Type B pancreatic cell (in vitro differentiated cells): ENCODE measurements at regions not wholly inside any gene's neighbourhood (a gene's known extent, or its start where the extent isn't known, plus 50 kb on each side); places are given as distances from the start of the nearest gene placed in this dataset.

ENCODE experiments used
- DNase-seq: peaks from one replicate; pipeline ENCODE4 v3.0.0; 2021; ENCODE audit warnings: mixed read lengths; ENCODE audit not compliant: unreplicated experiment; ENCODE audit errors: extremely low spot score
- H3K27ac Mint-ChIP-seq: 2 replicates; pipeline ENCODE4 v1.8.0; 2021; ENCODE audit warnings: mild to moderate bottlenecking, mixed read lengths
- H3K27me3 Mint-ChIP-seq: 2 replicates; pipeline ENCODE4 v1.8.0; 2021; ENCODE audit warnings: mixed read lengths
- H3K36me3 Mint-ChIP-seq: 2 replicates; pipeline ENCODE4 v1.8.0; 2021; ENCODE audit warnings: mixed read lengths
- H3K4me1 Mint-ChIP-seq: one replicate; pipeline ENCODE4 v1.8.0; 2021; ENCODE audit warnings: mixed read lengths; ENCODE audit not compliant: unreplicated experiment
- H3K4me3 Mint-ChIP-seq: 2 replicates; pipeline ENCODE4 v1.8.0; 2021; ENCODE audit warnings: mild to moderate bottlenecking, mixed read lengths
- H3K9me3 Mint-ChIP-seq: 2 replicates; pipeline ENCODE4 v1.8.0; 2021; ENCODE audit warnings: mixed read lengths
- CTCF ChIP-seq: fragments of 200-600 bp; sonication (generic); conservative IDR thresholded peaks from 2 replicates; pipeline ENCODE4 v1.5.0; 2021; ENCODE audit warnings: antibody characterized with exemption, mild to moderate bottlenecking

GRCh38 chr9:79480639-79481038 lies 91.1 kb upstream of the TLE4 start:
- H3K27ac Mint-ChIP-seq, result no peak overlapping the region
- H3K36me3 Mint-ChIP-seq, result no peaks in the 10 kb centered on the region
- no peak for DNase-seq
- H3K27me3 Mint-ChIP-seq, result peaks cover 12% of the 10 kb centered on the region
- no peak for TF ChIP-seq CTCF
- H3K4me3 Mint-ChIP-seq, result no peak overlapping the region
- H3K4me1 Mint-ChIP-seq, result peaks cover 23% of the 10 kb centered on the region
- H3K9me3 Mint-ChIP-seq, result no peaks in the 10 kb centered on the region

DNA sequence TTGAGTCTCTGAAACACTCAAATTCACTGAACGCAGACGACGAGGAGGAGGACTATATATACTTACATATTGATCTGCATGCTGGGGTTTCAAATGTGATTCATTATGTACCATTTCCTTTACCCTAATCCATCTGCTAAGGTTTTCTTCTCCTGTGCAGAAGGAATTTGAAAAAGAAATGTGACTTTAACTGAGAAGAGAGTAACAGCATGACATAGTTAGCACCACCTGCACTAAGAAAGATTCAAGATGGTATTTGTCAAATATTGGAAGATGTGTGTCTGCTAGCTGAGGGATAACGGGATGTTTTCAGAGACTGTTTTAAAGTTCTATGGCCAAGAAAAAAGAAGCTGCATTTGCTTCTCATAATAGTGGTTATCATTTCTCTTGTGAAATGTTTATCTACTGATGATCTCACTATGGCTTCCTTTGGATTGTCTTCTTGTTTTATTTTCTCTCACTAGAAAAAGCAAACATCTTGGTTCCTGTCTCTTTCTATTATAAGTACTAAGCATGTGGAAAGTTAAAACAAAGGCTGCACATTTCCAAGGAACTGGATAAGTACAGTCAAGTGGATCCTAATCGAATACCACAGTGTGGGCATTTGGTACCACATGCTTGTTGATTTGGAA lies 89.8 kb upstream of the TLE4 start:
- peaks cover 23% of the 10 kb centered on the region for H3K4me1 Mint-ChIP-seq
- DNase-seq, result no peak
- peaks cover 14% of the 10 kb centered on the region for H3K27me3 Mint-ChIP-seq
- H3K27ac Mint-ChIP-seq, result no peak overlapping the region
- no peaks in the 10 kb centered on the region for H3K9me3 Mint-ChIP-seq
- no peak for TF ChIP-seq CTCF
- H3K4me3 Mint-ChIP-seq, result no peak overlapping the region
- H3K36me3 Mint-ChIP-seq, result no peaks in the 10 kb centered on the region

GRCh38 chr9:79485258-79485657 lies 86.5 kb upstream of the TLE4 start:
- Mint-ChIP-seq H3K27ac (no peak overlapping the region), H3K27me3 (peaks cover 10% of the 10 kb centered on the region), H3K4me3 (no peak overlapping the region), H3K36me3 (no peaks in the 10 kb centered on the region), H3K9me3 (no peaks in the 10 kb centered on the region), H3K4me1 (peaks cover 19% of the 10 kb centered on the region)
- TF ChIP-seq CTCF, result no peak
- no peak for DNase-seq

- H3K27me3 Mint-ChIP-seq, result peaks cover 8% of the 10 kb centered on the region
- DNase-seq, result no peak
- H3K4me3 Mint-ChIP-seq, result no peak overlapping the region
- peaks cover 8% of the 10 kb centered on the region for H3K9me3 Mint-ChIP-seq
- H3K27ac Mint-ChIP-seq, result no peak overlapping the region
- peaks cover 10% of the 10 kb centered on the region for H3K4me1 Mint-ChIP-seq
- no peaks in the 10 kb centered on the region for H3K36me3 Mint-ChIP-seq
- TF ChIP-seq CTCF, result no peak
These were observed 82.3 kb upstream of the TLE4 start for GRCh38 chr9:79489261-79490000.

DNA sequence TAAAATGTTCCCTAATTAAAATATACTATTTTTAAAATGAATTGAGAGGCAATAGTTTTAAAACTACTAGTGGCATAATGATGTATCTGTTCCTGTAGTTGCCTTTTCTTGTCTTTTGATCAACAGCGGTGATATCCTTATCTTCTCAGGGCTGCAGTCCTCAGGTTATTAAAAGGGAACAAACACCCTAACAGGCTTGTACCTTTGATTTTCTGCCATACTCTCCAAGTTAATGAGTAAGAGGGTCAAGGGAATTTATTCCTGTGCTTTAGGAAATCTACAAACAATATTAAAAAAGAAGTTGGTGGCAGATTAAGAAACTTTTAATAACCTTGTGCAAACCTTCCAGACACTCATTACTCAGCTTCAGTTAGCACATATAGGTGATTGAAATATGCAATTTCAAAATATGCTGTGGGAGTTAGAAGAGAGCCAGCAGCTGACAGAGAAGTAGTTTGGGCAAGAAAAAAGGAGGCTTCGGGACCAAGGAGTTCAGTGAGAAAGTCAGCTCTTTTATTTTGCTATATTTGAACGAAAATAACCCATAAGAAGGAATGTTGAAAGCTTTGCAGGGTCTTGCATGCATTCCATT lies 81.0 kb upstream of the TLE4 start:
- H3K27me3 Mint-ChIP-seq, result peaks cover 8% of the 10 kb centered on the region
- no peak for DNase-seq
- TF ChIP-seq CTCF, result no peak
- H3K4me1 Mint-ChIP-seq, result peaks cover 10% of the 10 kb centered on the region
- peaks cover 8% of the 10 kb centered on the region for H3K9me3 Mint-ChIP-seq
- no peak overlapping the region for H3K27ac Mint-ChIP-seq
- no peaks in the 10 kb centered on the region for H3K36me3 Mint-ChIP-seq
- no peak overlapping the region for H3K4me3 Mint-ChIP-seq
